ENCODE measurements at regions not wholly inside any gene's neighbourhood (a gene's known extent, or its start where the extent isn't known, plus 50 kb on each side); places are given as distances from the start of the nearest gene placed in this dataset.

DNA sequence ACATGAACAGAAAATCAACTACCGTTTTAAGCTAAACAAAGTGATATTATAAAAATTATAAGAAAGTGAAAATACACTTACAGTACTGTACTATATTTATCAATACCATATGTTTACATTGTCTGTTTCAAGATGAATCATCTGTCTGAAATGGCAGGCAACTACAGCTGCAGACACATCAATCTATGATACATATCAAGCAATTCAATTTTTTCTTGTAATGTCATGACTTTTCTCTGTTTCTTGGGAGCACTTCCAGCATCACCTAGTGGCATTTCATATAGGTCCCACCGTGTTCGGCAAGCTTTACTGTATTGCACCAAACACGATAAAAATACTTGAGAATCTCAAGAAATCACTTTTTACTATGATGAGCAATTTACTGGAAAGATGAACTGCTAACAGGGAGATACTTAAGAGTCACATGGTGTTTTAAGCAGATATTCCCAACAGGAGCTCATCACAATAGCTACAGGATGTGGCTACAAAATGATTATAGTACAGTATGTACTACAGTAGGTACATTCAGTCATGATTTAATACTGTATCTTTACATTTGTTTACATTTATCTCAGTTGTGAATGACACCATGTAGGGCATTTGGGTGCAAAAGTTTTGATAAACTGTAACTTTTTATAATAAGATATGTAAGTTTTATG is 207.4 kb downstream of the ADAM29 start:
- TF ChIP-seq, protein P1, sequence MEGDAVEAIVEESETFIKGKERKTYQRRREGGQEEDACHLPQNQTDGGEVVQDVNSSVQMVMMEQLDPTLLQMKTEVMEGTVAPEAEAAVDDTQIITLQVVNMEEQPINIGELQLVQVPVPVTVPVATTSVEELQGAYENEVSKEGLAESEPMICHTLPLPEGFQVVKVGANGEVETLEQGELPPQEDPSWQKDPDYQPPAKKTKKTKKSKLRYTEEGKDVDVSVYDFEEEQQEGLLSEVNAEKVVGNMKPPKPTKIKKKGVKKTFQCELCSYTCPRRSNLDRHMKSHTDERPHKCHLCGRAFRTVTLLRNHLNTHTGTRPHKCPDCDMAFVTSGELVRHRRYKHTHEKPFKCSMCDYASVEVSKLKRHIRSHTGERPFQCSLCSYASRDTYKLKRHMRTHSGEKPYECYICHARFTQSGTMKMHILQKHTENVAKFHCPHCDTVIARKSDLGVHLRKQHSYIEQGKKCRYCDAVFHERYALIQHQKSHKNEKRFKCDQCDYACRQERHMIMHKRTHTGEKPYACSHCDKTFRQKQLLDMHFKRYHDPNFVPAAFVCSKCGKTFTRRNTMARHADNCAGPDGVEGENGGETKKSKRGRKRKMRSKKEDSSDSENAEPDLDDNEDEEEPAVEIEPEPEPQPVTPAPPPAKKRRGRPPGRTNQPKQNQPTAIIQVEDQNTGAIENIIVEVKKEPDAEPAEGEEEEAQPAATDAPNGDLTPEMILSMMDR (IDR thresholded peaks at IDR 0.05): no peak
- TF ChIP-seq POLR2A (IDR thresholded peaks at IDR 0.05) (no peak), EP300 (IDR thresholded peaks at IDR 0.05) (no peak), POLR2AphosphoS5 (IDR thresholded peaks at IDR 0.05) (no peak)
